GM12878 (cell line): ENCODE measurements at regions not wholly inside any gene's neighbourhood (a gene's known extent, or its start where the extent isn't known, plus 50 kb on each side); places are given as distances from the start of the nearest gene placed in this dataset.

Experiments
- ATAC-seq: fragments of 200-7000 bp; cut with Tn5 transposase; 3 replicates; pipeline ENCODE4 v1.9.1; 2020; ENCODE audit warnings: mild to moderate bottlenecking, moderate library complexity
- BruUV-seq: library from RNA; stranded (reverse); fragments of 400-500 nt; replicated peaks from 2 replicates; lab custom pipeline; 2021; lab: Mats Ljungman, UMichigan
- CTCF ChIA-PET: fragments of 300-600 bp; sonication (Branson Sonifier 250); formaldehyde crosslinking; extraction: SDS; loops from one replicate; lab custom pipeline; 2021; ENCODE audit warnings: inconsistent platforms; lab: Yijun Ruan, JAX
- POLR2A ChIA-PET: fragments of 350-600 bp; formaldehyde crosslinking; extraction: SDS; loops from one replicate; lab custom pipeline; 2021; ENCODE audit warnings: inconsistent platforms; lab: Charles Lee
- RAD21 ChIA-PET: fragments of 300-600 bp; sonication (Branson Sonifier 250); formaldehyde crosslinking; loops from one replicate; lab custom pipeline; 2023; ENCODE audit warnings: antibody characterized with exemption; ENCODE audit not compliant: unreplicated experiment; lab: Charles Lee
- SMC1A ChIA-PET: fragments of 300-600 bp; sonication (Branson Sonifier 250); formaldehyde crosslinking; loops from one replicate; lab custom pipeline; 2023; ENCODE audit not compliant: unreplicated experiment, uncharacterized antibody; lab: Charles Lee
- DNase-seq: peaks from one replicate; pipeline ENCODE4 v3.0.0-alpha.2; 2011; ENCODE audit warnings: low read depth, low spot score
- FAIRE-seq: peaks from 3 replicates; lab custom pipeline; 2011; peaks lifted over from hg19 to GRCh38; lab: Jason Lieb, UNC
- H2AFZ ChIP-seq: 2 replicates; pipeline ENCODE4 v1.6.0; 2011; ENCODE audit warnings: low read depth, low read length, control low read depth; ENCODE audit not compliant: control insufficient read depth
- H3K27ac ChIP-seq: 2 replicates; pipeline ENCODE4 v1.5.1; 2011; ENCODE audit warnings: control low read depth; ENCODE audit not compliant: control insufficient read depth, insufficient read depth
- H3K27me3 ChIP-seq, 2 experiments: replicated peaks in 1 of 2; 2 replicates each; pipeline versions ENCODE4 v1.6.0 to v1.6.1; 2011; ENCODE audit warnings: low read length in 1 of 2; ENCODE audit not compliant: control insufficient read depth in 2 of 2, insufficient read depth in 2 of 2
- H3K36me3 ChIP-seq, 2 experiments: 2 replicates each; pipeline ENCODE4 v1.5.1; 2011; ENCODE audit warnings: low read length in 1 of 2; ENCODE audit not compliant: control insufficient read depth in 2 of 2, insufficient read depth in 2 of 2
- H3K4me1 ChIP-seq: 2 replicates; pipeline ENCODE4 v1.6.1; 2011; ENCODE audit warnings: mild to moderate bottlenecking, low read length, moderate library complexity, mixed read lengths; ENCODE audit not compliant: control insufficient read depth, insufficient read depth
- H3K4me2 ChIP-seq: 2 replicates; pipeline ENCODE4 v1.6.0; 2011; ENCODE audit warnings: control low read depth; ENCODE audit not compliant: control insufficient read depth, insufficient read depth
- H3K4me3 ChIP-seq: fragments of 200-600 bp; sonication (generic); 2 replicates; pipeline ENCODE4 v1.5.1; 2016
- H3K79me2 ChIP-seq: 2 replicates; pipeline ENCODE4 v1.6.0; 2011; ENCODE audit warnings: low read length; ENCODE audit not compliant: control insufficient read depth, insufficient read depth
- H3K9ac ChIP-seq: 2 replicates; pipeline ENCODE4 v1.8.0; 2011; ENCODE audit warnings: low read length, control low read depth, mixed read lengths; ENCODE audit not compliant: control insufficient read depth, insufficient read depth
- H3K9me3 ChIP-seq: replicated peaks from 3 replicates; pipeline ENCODE4 v1.5.1; 2011; ENCODE audit warnings: mild to moderate bottlenecking, low read length; ENCODE audit not compliant: control insufficient read depth, insufficient read depth
- H4K20me1 ChIP-seq: 2 replicates; pipeline ENCODE4 v1.6.0; 2011; ENCODE audit not compliant: control insufficient read depth, insufficient read depth
- BCL11A ChIP-seq: IDR thresholded peaks from 2 replicates; pipeline ENCODE4 v1.6.1; 2011; ENCODE audit warnings: low read depth, low read length
- BCL3 ChIP-seq: IDR thresholded peaks from 2 replicates; pipeline ENCODE4 v1.6.1; 2011; ENCODE audit warnings: borderline replicate concordance, low read depth, mild to moderate bottlenecking, moderate library complexity, low read length; ENCODE audit not compliant: insufficient read depth, poor library complexity, severe bottlenecking
- CBX3 ChIP-seq: fragments of 200-600 bp; sonication (generic); IDR thresholded peaks from 2 replicates; pipeline ENCODE4 v1.6.1; 2016; ENCODE audit warnings: low read depth, borderline replicate concordance
- CTCF ChIP-seq, 3 experiments: IDR thresholded peaks in 2 of 3; conservative IDR thresholded peaks in 1 of 3; 2 replicates each; pipeline ENCODE4 v1.5.1; 2011; ENCODE audit warnings: low read depth in 3 of 3, low read length in 3 of 3, mild to moderate bottlenecking in 3 of 3, control low read depth in 2 of 3, moderate library complexity in 2 of 3, inconsistent platforms in 1 of 3, mixed read lengths in 1 of 3; ENCODE audit not compliant: control insufficient read depth in 2 of 3, insufficient read depth in 1 of 3; ENCODE audit errors: extremely low read depth in 1 of 3
- ESRRA ChIP-seq: IDR thresholded peaks from 2 replicates; pipeline ENCODE4 v1.6.1; 2012; ENCODE audit warnings: mild to moderate bottlenecking, low read length, improper control_type of control experiment
- ETV6 ChIP-seq, 2 experiments: fragments of 450-650 bp in 1 of 2; IDR thresholded peaks in 1 of 2; conservative IDR thresholded peaks in 1 of 2; 2 replicates each; pipeline ENCODE4 v1.6.1; 2014; ENCODE audit warnings: antibody characterized with exemption in 1 of 2, borderline replicate concordance in 1 of 2, low read depth in 1 of 2, mild to moderate bottlenecking in 1 of 2, moderate library complexity in 1 of 2
- NFIC ChIP-seq: IDR thresholded peaks from 2 replicates; pipeline ENCODE4 v1.6.1; 2012; ENCODE audit warnings: low read depth, mild to moderate bottlenecking, inconsistent platforms, low read length, moderate library complexity
- PAX5 ChIP-seq: IDR thresholded peaks from 2 replicates; pipeline ENCODE4 v1.6.1; 2011; ENCODE audit warnings: low read depth, low read length, borderline replicate concordance
- POU2F2 ChIP-seq: IDR thresholded peaks from 3 replicates; pipeline ENCODE4 v1.6.1; 2011; ENCODE audit warnings: low read depth, mild to moderate bottlenecking, low read length, borderline replicate concordance
- RCOR1 ChIP-seq: conservative IDR thresholded peaks from 2 replicates; pipeline ENCODE4 v1.6.1; 2012; ENCODE audit warnings: low read depth, low read length, improper control_type of control experiment
- RELB ChIP-seq: fragments of 450-650 bp; IDR thresholded peaks from 2 replicates; pipeline ENCODE4 v1.6.1; 2017; ENCODE audit warnings: low read depth, mild to moderate bottlenecking, moderate library complexity
- RUNX3 ChIP-seq: IDR thresholded peaks from 2 replicates; pipeline ENCODE4 v1.6.1; 2012; ENCODE audit warnings: low read length, inconsistent platforms
- WGBS: methylation state at CpG from one replicate; pipeline ENCODE4 v1.1.6; 2016; ENCODE audit warnings: low lambda C conversion rate; ENCODE audit not compliant: insufficient replicate concordance, insufficient coverage; ENCODE audit errors: missing lambda C conversion rate; 5-methylcytosine and 5-hydroxymethylcytosine counted together
- in situ Hi-C: fragments of 300-500 bp; cut with MboI; formaldehyde crosslinking; loops from 9 replicates; pipeline ENCODE4 v1.14.3; 2018; ENCODE audit warnings: mixed read lengths
- intact Hi-C: fragments of 100-400 bp; cut with micrococcal nuclease; formaldehyde crosslinking; loops from one replicate; pipeline ENCODE4 v1.14.2; 2022; ENCODE audit not compliant: unreplicated experiment

- intact Hi-C loops, result no loop called here
- Histone ChIP-seq H3K27me3 (no peaks in the 10 kb centered on the region), H4K20me1 (no peaks in the 10 kb centered on the region), H3K4me1 (no peaks in the 10 kb centered on the region), H3K27ac (no peak overlapping the region), H3K79me2 (no peaks in the 10 kb centered on the region), H3K36me3 (no peaks in the 10 kb centered on the region), H2AFZ (no peak overlapping the region)
- in situ Hi-C loops, result no loop called here
- WGBS, result 20% methylated on average over 2 of the region's 2 CpGs
- FAIRE-seq, result no peak
- no peak for TF ChIP-seq RELB
- TF ChIP-seq ETV6 (conservative IDR thresholded peaks at IDR 0.05 in 1 of 2, IDR thresholded peaks at IDR 0.05 in 1 of 2; ENCODE audit: borderline replicate concordance in 1 of 2, low read depth in 1 of 2), result no peak
- no peak for TF ChIP-seq RCOR1
- TF ChIP-seq CTCF (IDR thresholded peaks at IDR 0.05 in 2 of 3, conservative IDR thresholded peaks at IDR 0.05 in 1 of 3; ENCODE audit: control insufficient read depth in 2 of 3, extremely low read depth in 1 of 3, insufficient read depth in 1 of 3, low read depth in 3 of 3, low read length in 3 of 3), result no peak
- no peak for TF ChIP-seq PAX5
- no peak for TF ChIP-seq ESRRA
- no peak for TF ChIP-seq CBX3
- TF ChIP-seq NFIC, result no peak
- no peak for TF ChIP-seq RUNX3
- TF ChIP-seq POU2F2, result no peak
- TF ChIP-seq BCL3, result no peak
- no peak for TF ChIP-seq BCL11A
- TF ChIP-seq, all 136 proteins: peak for 0
- RAD21 ChIA-PET, result no interaction called here
- Histone ChIP-seq H3K4me2 (no peak overlapping the region), H3K9me3 (no peaks in the 10 kb centered on the region), H3K4me3 (no peak overlapping the region), H3K9ac (no peak overlapping the region)
- SMC1A ChIA-PET, result no interaction called here
- POLR2A ChIA-PET, result no interaction called here
- DNase-seq, result no peak
- no peak for ATAC-seq
- no TSS peak for BruUV-seq
- CTCF ChIA-PET, result no interaction called here
These were observed 202.4 kb downstream of the SAMD5 start for GRCh38 chr6:147710890-147711289.
